NCI-H1417 treated with DMSO at 0.1 percent for 48 hours (cell line): ENCODE measurements at regions not wholly inside any gene's neighbourhood (a gene's known extent, or its start where the extent isn't known, plus 50 kb on each side); places are given as distances from the start of the nearest gene placed in this dataset.

Source experiments
- DNase-seq: peaks from one replicate; lab custom pipeline; 2025; lab: John Stamatoyannopoulos, UW

- DNase-seq: no peak
These were observed 386.4 kb upstream of the TNRC6C start for GRCh38 chr17:77572065-77572601.

- DNase-seq: no peak
These were observed 385.7 kb upstream of the TNRC6C start for GRCh38 chr17:77572851-77573250.

GRCh38 chr17:77577491-77577890 lies 381.0 kb upstream of the TNRC6C start:
- no peak for DNase-seq

- DNase-seq: no peak
These were observed 379.4 kb upstream of the TNRC6C start for GRCh38 chr17:77579131-77579530.

GRCh38 chr17:77579682-77580081 lies 378.8 kb upstream of the TNRC6C start:
- DNase-seq: no peak

GRCh38 chr17:77580531-77581270 lies 377.8 kb upstream of the TNRC6C start:
- no peak for DNase-seq

DNA sequence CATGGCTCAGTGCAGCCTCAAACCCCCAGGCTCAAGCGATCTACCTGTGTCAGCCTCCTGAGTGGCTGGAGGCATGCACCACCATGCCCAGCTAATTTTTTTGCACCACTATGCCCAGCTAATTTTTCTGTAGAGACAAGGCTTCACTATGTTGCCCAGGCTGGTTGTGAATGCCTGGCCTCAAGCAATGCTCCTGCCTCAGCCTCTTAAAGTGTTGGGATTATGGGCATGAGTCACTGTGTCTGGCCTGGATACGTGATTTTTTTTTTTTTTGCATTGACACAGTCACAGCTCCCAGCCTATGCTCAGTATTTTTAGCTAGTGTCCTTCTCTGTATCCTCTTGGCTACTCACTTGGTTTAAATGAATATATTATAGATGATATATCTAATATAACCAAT lies 377.0 kb upstream of the TNRC6C start:
- DNase-seq: no peak

- DNase-seq: no peak
These were observed 373.2 kb upstream of the TNRC6C start for GRCh38 chr17:77585142-77585860.

DNA sequence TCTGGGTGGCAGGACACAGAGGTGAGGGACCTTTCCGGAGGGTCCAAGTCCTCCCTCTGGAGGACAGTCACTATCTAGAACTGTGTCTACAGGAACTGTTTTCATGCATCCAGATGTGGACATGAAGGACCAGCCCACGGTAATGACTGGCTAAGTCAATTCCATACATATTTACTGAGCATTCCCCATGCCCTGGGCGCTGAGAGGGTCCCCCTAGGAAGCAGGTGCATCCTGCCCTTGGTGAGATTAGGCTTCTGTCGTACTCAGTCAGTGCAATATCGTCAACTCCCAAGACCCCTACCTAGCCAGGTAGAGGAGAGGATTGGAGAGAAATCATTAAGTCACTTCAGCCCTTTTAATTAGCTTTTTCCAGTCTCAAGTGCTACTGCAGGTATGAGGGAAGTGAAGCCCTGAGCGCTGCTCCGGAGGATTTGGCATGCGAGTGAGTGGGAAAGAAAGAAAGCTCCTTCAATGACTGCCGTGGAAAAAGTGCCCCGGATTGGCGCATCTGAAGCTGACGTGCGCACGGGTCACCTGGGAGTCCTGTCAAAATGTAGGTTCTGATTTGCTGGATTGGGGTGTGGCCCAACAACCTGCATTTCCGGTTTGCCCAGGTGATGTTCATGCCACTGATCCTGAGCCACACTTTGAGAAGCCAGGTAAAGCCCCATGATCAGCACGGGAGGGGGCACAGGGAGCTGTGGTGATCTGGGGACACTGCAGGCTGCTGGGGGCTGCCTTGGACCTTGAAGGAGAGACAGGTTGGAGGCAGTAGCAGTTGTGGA lies 367.4 kb upstream of the TNRC6C start:
- no peak for DNase-seq

- no peak for DNase-seq
These were observed 366.2 kb upstream of the TNRC6C start for GRCh38 chr17:77592106-77592865.

DNA sequence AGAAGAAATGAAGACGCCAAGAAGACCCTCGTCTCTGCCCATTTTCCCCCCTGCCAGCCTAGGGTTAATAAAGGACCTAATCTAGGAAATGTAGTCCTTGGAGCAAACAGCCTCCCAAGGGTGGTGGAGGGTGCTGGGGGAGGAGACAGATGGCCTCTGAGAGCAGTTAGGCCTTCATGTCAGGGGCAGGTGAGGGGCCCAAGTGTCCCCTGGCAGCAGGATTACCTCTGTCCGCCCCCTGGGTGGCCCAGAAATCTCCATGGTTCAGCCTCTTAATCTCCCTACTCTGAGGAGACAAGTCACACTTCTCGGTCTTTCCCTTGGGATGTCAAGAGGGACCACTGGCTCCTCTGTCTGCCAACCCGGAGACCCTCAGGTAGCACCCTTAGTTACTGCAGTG lies 365.4 kb upstream of the TNRC6C start:
- DNase-seq: no peak

DNA sequence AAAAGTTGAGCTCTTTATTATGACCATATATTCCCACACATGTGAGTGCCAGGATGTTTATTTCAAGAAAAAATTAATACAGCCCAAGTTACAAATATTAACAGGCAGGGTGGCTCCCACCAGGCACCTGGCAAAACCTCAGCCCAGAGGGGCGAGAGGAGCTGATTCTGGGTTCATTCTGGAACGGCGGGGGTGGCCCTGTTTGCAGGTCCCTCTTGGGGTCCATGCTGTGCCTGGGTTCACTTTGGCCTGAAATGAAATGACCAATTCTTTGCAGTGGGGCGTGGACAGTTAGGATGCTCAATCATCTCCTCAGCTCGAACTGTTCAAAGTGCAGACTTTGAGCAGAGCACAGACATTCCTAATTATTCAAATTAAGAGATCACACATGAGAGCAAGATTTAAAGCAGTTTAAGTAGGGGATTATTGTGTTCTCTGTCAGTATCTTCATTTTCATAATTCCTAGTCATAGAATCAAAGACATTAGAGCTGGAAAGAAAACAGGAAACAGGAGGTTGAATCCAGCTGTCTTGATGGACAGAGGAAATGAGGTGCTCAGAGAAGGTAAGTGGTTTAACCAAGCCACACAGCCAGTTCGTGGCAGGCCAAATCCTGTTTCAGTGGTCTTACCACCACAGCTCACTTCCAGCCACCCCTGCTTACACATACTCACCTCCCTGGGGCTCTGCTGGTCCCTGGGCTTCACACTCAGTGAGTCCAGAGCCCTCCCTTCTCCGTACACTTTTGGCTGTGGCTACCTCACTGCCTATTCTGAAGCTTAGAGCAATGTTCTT lies 363.9 kb upstream of the TNRC6C start:
- no peak for DNase-seq

GRCh38 chr17:77596491-77597417 lies 361.7 kb upstream of the TNRC6C start:
- DNase-seq: no peak

GRCh38 chr17:77597418-77598240 lies 360.9 kb upstream of the TNRC6C start:
- DNase-seq: no peak

GRCh38 chr17:77598241-77598620 lies 360.3 kb upstream of the TNRC6C start:
- DNase-seq: no peak

DNA sequence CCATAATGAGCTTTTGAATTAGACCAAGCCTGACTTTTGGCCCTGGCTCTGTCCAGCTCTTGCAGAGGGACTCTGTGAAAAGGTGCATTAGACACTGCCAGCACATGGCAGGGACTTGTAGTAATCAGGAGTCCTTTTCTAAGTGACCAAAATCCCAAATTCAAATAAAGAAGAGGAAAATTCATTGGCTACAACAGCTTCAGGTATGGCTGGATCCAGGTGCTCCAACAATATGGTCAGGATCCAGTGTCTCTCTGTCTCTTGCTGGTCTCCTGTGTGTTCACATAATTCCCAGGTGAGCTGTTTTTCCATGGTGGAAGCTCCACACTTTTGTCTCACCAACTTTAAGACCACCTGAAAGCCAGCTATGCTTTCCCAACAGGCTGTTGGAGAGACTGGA lies 358.8 kb upstream of the TNRC6C start:
- DNase-seq: no peak

DNA sequence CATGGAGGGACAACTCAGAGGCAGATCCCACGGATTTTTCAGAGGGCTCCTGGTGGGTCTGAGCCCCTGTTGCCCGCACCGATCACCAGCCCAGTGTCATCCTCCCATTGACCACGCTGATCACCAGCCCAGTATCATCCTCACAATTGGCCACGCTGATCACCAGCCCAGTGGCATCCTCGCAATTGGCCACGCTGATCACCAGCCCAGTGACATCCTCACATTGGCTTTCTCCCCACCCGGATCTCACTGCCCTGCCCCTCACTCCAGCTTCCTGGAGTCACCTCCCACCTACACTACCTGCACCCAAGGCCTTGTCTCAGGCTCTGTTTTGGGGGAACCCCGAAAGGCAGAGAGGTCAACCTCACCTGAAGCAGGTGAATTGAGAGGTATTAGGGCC lies 358.2 kb upstream of the TNRC6C start:
- no peak for DNase-seq

DNA sequence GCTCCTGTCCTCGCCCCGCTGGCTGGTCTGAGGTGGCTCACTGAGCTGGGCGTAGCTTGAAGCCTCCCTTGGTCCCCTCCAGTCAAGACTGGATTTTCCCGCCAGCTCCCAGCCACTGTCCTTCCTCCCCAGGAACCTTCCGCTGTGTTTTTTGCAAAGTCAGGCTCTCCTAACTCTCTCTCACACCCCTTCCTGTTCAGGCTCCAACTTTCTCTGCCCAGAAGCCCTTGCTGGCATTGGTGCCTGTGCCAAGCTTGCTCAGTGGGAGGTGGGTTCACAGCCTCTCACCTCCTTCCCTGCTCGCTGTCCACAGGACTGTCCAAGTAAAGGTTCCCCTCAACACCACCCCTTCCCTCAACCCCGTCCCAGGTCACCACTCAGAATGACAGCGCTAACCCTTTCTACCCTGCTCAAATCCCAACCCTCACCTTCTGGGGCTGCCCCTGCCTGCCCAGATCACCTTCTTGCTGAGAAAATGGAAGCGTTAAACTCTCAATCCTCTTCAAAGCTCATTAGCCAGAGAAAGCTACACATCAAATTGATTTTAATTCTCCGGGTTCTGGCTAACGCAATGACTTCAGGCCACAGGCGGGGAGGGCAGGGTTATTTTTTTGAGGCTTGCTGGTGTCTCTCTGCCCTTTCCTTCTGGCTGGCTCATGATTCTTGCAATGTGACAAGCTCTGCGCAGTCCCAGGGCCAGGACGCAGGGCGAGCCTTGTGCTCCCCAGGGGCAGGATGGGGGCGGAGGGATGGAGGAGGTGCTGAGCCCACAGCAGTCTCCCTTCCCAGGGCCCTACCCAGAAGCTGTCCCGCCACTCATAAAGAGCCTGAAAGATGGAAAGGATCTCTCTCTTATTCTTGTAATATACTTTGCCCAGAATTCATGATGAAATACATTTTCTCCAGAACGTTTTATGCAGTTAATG lies 357.2 kb upstream of the TNRC6C start:
- no peak for DNase-seq
